ENCODE measurements at regions not wholly inside any gene's neighbourhood (a gene's known extent, or its start where the extent isn't known, plus 50 kb on each side); places are given as distances from the start of the nearest gene placed in this dataset.
"Not testable (repeated sequence)": the region's sequence is repeated elsewhere in the genome, so short reads cannot be mapped to it uniquely, and the experiment has no call there.

DNA sequence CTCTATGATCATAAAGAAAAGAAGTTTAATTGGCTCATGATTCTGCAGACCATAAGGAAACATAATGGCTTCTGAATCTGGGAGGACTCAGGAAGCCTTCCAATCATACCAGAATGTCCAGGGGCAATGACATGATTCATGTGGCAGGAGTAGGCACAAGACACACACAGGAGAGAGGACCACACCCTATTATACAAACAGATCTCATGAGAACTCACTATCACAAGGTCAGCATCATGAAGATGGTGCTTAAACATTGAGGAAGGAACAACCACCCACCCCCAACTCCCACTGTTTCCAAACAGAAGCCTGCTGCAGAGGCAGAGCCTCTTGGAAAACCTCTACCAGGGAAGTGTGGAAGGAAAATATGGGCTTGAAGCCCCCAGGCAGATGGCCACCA is 267.4 kb downstream of the POTED start:
- TF ChIP-seq, protein P1, sequence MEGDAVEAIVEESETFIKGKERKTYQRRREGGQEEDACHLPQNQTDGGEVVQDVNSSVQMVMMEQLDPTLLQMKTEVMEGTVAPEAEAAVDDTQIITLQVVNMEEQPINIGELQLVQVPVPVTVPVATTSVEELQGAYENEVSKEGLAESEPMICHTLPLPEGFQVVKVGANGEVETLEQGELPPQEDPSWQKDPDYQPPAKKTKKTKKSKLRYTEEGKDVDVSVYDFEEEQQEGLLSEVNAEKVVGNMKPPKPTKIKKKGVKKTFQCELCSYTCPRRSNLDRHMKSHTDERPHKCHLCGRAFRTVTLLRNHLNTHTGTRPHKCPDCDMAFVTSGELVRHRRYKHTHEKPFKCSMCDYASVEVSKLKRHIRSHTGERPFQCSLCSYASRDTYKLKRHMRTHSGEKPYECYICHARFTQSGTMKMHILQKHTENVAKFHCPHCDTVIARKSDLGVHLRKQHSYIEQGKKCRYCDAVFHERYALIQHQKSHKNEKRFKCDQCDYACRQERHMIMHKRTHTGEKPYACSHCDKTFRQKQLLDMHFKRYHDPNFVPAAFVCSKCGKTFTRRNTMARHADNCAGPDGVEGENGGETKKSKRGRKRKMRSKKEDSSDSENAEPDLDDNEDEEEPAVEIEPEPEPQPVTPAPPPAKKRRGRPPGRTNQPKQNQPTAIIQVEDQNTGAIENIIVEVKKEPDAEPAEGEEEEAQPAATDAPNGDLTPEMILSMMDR (optimal IDR thresholded peaks at IDR 0.05 in 1 of 3, IDR thresholded peaks at IDR 0.05 in 1 of 3, conservative IDR thresholded peaks at IDR 0.05 in 1 of 3; ENCODE audit: extremely low read depth in 1 of 3, insufficient read depth in 2 of 3, low read length in 3 of 3), result not testable (repeated sequence)
- TF ChIP-seq EZH2 (IDR thresholded peaks at IDR 0.05; ENCODE audit: low read length), result not testable (repeated sequence)

Data from keratinocyte (primary cell).